K562 (cell line): ENCODE measurements at regions not wholly inside any gene's neighbourhood (a gene's known extent, or its start where the extent isn't known, plus 50 kb on each side); places are given as distances from the start of the nearest gene placed in this dataset.

Experiments
- BHLHE40 ChIP-seq: IDR thresholded peaks from 2 replicates; pipeline ENCODE4 v1.6.1; 2011; ENCODE audit warnings: low read length, improper control_type of control experiment
- EZH2 ChIP-seq: IDR thresholded peaks from 2 replicates; pipeline ENCODE4 v1.6.1; 2012; ENCODE audit warnings: low read depth, mild to moderate bottlenecking, inconsistent platforms, low read length, borderline replicate concordance
- MXI1 ChIP-seq: IDR thresholded peaks from 2 replicates; pipeline ENCODE4 v1.6.1; 2011; ENCODE audit warnings: low read depth, mild to moderate bottlenecking, improper control_type of control experiment, low read length
- NFE2 ChIP-seq: IDR thresholded peaks from 2 replicates; pipeline ENCODE4 v1.6.1; 2014; ENCODE audit warnings: antibody characterized with exemption, low read depth
- SREBF2 ChIP-seq: sonication (generic); formaldehyde crosslinking; IDR thresholded peaks from 2 replicates; pipeline ENCODE4 v1.4.0; 2020; ENCODE audit warnings: mild to moderate bottlenecking, missing genetic modification reagents
- TF ChIP-seq, protein P1 (sequence below): fragments of 250-450 bp; sonication (Bioruptor Pico); IDR thresholded peaks from 2 replicates; pipeline ENCODE4 v1.5.0; 2020; ENCODE audit warnings: mild to moderate bottlenecking

DNA sequence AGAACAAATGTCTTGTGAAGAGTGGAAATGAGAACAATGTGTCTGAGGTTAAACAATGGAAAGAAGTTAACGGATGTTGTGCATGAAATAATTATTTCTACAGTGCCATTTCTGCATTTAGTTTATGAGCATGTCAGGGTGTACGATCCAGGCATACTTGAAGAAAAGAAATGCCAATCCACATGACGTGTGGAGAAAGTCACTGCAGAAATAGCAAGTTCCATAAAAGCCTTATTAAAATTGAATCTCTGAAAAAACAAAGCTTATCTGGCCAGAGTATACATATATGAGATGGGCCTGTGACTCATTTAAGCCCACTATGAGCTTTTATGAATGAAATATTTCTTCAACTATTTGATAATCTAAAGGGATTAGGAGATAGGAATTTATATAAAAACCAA lies 426.1 kb downstream of the EFNB2 start:
- TF ChIP-seq NFE2, result no peak
- TF ChIP-seq BHLHE40, result no peak
- no peak for TF ChIP-seq EZH2
- no peak for TF ChIP-seq SREBF2 (CRISPR knock-in tag)
- TF ChIP-seq MXI1, result no peak
- TF ChIP-seq, protein P1, sequence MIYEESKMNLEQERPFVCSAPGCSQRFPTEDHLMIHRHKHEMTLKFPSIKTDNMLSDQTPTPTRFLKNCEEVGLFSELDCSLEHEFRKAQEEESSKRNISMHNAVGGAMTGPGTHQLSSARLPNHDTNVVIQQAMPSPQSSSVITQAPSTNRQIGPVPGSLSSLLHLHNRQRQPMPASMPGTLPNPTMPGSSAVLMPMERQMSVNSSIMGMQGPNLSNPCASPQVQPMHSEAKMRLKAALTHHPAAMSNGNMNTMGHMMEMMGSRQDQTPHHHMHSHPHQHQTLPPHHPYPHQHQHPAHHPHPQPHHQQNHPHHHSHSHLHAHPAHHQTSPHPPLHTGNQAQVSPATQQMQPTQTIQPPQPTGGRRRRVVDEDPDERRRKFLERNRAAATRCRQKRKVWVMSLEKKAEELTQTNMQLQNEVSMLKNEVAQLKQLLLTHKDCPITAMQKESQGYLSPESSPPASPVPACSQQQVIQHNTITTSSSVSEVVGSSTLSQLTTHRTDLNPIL, result no peak
